ENCODE measurements at regions not wholly inside any gene's neighbourhood (a gene's known extent, or its start where the extent isn't known, plus 50 kb on each side); places are given as distances from the start of the nearest gene placed in this dataset.

GRCh38 chr22:34356481-34356880 is 436.2 kb upstream of the LARGE1 start:
- no peak overlapping the region for H3K4me3 ChIP-seq
- H3K27ac ChIP-seq: no peak overlapping the region
- DNase-seq (ENCODE audit: low read depth, low spot score): no peak
- no peak for TF ChIP-seq FOXP2 (optimal IDR thresholded peaks at IDR 0.05; ENCODE audit: control extremely low read depth, extremely low read length, insufficient read depth)
- TF ChIP-seq POLR2AphosphoS5 (IDR thresholded peaks at IDR 0.05; ENCODE audit: borderline replicate concordance, low read depth, low read length): no peak
- TF ChIP-seq EZH2 (IDR thresholded peaks at IDR 0.05): no peak
- no peak overlapping the region for H3K9ac ChIP-seq (ENCODE audit: insufficient read length)
- no peaks in the 10 kb centered on the region for H3K9me3 ChIP-seq (ENCODE audit: low read depth, low read length)
- H3K36me3 ChIP-seq (ENCODE audit: insufficient read depth, low read length): no peaks in the 10 kb centered on the region

GRCh38 chr22:34370711-34371110 is 450.4 kb upstream of the LARGE1 start:
- H3K36me3 ChIP-seq (ENCODE audit: insufficient read depth, low read length): no peaks in the 10 kb centered on the region
- no peak for DNase-seq (ENCODE audit: low read depth, low spot score)
- H3K9ac ChIP-seq (ENCODE audit: insufficient read length): no peak overlapping the region
- TF ChIP-seq FOXP2 (optimal IDR thresholded peaks at IDR 0.05; ENCODE audit: control extremely low read depth, extremely low read length, insufficient read depth) (no peak), EZH2 (IDR thresholded peaks at IDR 0.05) (no peak), POLR2AphosphoS5 (IDR thresholded peaks at IDR 0.05; ENCODE audit: borderline replicate concordance, low read depth, low read length) (no peak)
- H3K27ac ChIP-seq: no peak overlapping the region
- no peaks in the 10 kb centered on the region for H3K9me3 ChIP-seq (ENCODE audit: low read depth, low read length)
- H3K4me3 ChIP-seq: no peak overlapping the region

DNA sequence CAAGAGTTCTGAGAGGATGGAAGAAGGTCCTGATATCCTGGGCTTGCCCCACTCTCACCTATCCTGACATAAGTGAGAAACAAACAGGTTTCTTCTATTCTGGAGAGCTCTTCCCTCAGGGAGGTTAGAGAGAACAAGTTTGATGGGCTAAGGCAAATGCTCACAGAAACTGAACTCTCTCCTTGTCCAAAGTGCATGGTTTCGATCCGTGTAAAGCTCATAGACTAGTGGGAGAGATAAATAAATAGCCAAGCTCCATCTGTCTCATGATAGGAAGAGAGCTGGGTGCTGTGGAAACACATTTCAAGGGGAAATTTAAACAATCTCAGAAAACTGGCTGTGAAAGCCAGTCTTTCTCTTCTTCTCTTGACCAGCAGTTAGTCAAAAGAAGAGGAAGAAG is 459.5 kb upstream of the LARGE1 start:
- no peak overlapping the region for H3K27ac ChIP-seq
- H3K9ac ChIP-seq (ENCODE audit: insufficient read length): no peak overlapping the region
- no peaks in the 10 kb centered on the region for H3K9me3 ChIP-seq (ENCODE audit: low read depth, low read length)
- H3K4me3 ChIP-seq: no peak overlapping the region
- no peak for DNase-seq (ENCODE audit: low read depth, low spot score)
- TF ChIP-seq EZH2 (IDR thresholded peaks at IDR 0.05) (no peak), POLR2AphosphoS5 (IDR thresholded peaks at IDR 0.05; ENCODE audit: borderline replicate concordance, low read depth, low read length) (no peak), FOXP2 (optimal IDR thresholded peaks at IDR 0.05; ENCODE audit: control extremely low read depth, extremely low read length, insufficient read depth) (no peak)
- H3K36me3 ChIP-seq (ENCODE audit: insufficient read depth, low read length): no peaks in the 10 kb centered on the region

GRCh38 chr22:34380532-34380931 is 460.3 kb upstream of the LARGE1 start:
- Histone ChIP-seq H3K4me3 (no peak overlapping the region), H3K36me3 (ENCODE audit: insufficient read depth, low read length) (no peaks in the 10 kb centered on the region), H3K27ac (no peak overlapping the region), H3K9me3 (ENCODE audit: low read depth, low read length) (no peaks in the 10 kb centered on the region), H3K9ac (ENCODE audit: insufficient read length) (no peak overlapping the region)
- TF ChIP-seq EZH2 (IDR thresholded peaks at IDR 0.05) (no peak), FOXP2 (optimal IDR thresholded peaks at IDR 0.05; ENCODE audit: control extremely low read depth, extremely low read length, insufficient read depth) (no peak), POLR2AphosphoS5 (IDR thresholded peaks at IDR 0.05; ENCODE audit: borderline replicate concordance, low read depth, low read length) (no peak)
- DNase-seq (ENCODE audit: low read depth, low spot score): no peak

DNA sequence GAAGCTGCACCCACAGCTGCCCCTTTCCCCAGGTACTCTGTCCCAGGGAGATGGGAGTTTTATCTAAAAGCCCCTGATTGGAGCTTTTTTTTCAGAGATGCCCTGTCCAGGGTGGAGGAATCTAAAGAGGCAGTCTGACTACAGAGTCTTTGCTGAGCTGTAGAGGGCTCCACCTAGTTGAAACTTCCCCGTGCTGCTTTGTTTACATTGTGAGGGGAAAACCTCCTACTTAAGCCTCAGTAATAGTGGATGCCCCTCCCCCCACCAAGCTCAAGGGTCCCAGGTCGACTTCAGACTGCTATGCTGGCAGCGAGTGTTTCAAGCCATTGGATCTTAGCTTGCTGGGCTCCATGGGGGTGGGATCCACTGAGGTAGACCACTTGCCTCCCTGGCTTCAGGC is 470.1 kb upstream of the LARGE1 start:
- no peak overlapping the region for H3K9ac ChIP-seq (ENCODE audit: insufficient read length)

GRCh38 chr22:34395370-34395769 is 475.1 kb upstream of the LARGE1 start:
- H3K27ac ChIP-seq: no peak overlapping the region

More for the DNA sequence above, 470.1 kb upstream of the LARGE1 start:
- Histone ChIP-seq H3K4me3 (no peak overlapping the region), H3K36me3 (ENCODE audit: insufficient read depth, low read length) (no peaks in the 10 kb centered on the region), H3K27ac (no peak overlapping the region), H3K9me3 (ENCODE audit: low read depth, low read length) (no peaks in the 10 kb centered on the region)
- TF ChIP-seq EZH2 (IDR thresholded peaks at IDR 0.05) (no peak), POLR2AphosphoS5 (IDR thresholded peaks at IDR 0.05; ENCODE audit: borderline replicate concordance, low read depth, low read length) (no peak), FOXP2 (optimal IDR thresholded peaks at IDR 0.05; ENCODE audit: control extremely low read depth, extremely low read length, insufficient read depth) (no peak)
- no peak for DNase-seq (ENCODE audit: low read depth, low spot score)

DNA sequence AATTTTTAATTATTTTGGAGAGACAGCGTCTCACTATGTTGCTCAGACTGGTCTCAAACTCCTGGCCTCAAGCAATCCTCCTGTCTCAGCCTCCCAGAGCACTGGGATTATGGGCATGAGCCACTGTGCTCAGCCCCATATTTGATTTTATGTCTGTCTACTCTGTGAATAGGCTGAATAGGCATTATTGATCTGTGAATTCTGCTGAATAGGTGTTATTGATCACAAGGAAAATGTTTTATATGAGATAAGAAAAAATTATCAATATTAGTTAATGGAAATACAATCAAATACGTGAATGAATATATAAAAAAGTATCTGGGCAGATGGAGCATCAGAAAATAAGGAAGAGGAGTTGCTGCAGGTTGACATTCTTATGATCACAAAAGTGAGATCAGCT is 483.4 kb upstream of the LARGE1 start:
- Histone ChIP-seq H3K4me3 (no peak overlapping the region), H3K9me3 (ENCODE audit: low read depth, low read length) (no peaks in the 10 kb centered on the region), H3K36me3 (ENCODE audit: insufficient read depth, low read length) (no peaks in the 10 kb centered on the region), H3K27ac (no peak overlapping the region), H3K9ac (ENCODE audit: insufficient read length) (no peak overlapping the region)
- DNase-seq (ENCODE audit: low read depth, low spot score): no peak
- TF ChIP-seq POLR2AphosphoS5 (IDR thresholded peaks at IDR 0.05; ENCODE audit: borderline replicate concordance, low read depth, low read length) (no peak), FOXP2 (optimal IDR thresholded peaks at IDR 0.05; ENCODE audit: control extremely low read depth, extremely low read length, insufficient read depth) (no peak), EZH2 (IDR thresholded peaks at IDR 0.05) (no peak)

More at GRCh38 chr22:34395370-34395769, 475.1 kb upstream of the LARGE1 start:
- no peaks in the 10 kb centered on the region for H3K9me3 ChIP-seq (ENCODE audit: low read depth, low read length)
- H3K36me3 ChIP-seq (ENCODE audit: insufficient read depth, low read length): no peaks in the 10 kb centered on the region
- TF ChIP-seq FOXP2 (optimal IDR thresholded peaks at IDR 0.05; ENCODE audit: control extremely low read depth, extremely low read length, insufficient read depth) (no peak), EZH2 (IDR thresholded peaks at IDR 0.05) (no peak), POLR2AphosphoS5 (IDR thresholded peaks at IDR 0.05; ENCODE audit: borderline replicate concordance, low read depth, low read length) (no peak)
- DNase-seq (ENCODE audit: low read depth, low spot score): no peak
- no peak overlapping the region for H3K9ac ChIP-seq (ENCODE audit: insufficient read length)
- H3K4me3 ChIP-seq: no peak overlapping the region

GRCh38 chr22:34410111-34410510 is 489.8 kb upstream of the LARGE1 start:
- H3K36me3 ChIP-seq (ENCODE audit: insufficient read depth, low read length): no peaks in the 10 kb centered on the region
- no peak overlapping the region for H3K27ac ChIP-seq
- H3K9ac ChIP-seq (ENCODE audit: insufficient read length): no peak overlapping the region
- DNase-seq (ENCODE audit: low read depth, low spot score): no peak
- no peaks in the 10 kb centered on the region for H3K9me3 ChIP-seq (ENCODE audit: low read depth, low read length)
- TF ChIP-seq EZH2 (IDR thresholded peaks at IDR 0.05) (no peak), POLR2AphosphoS5 (IDR thresholded peaks at IDR 0.05; ENCODE audit: borderline replicate concordance, low read depth, low read length) (no peak), FOXP2 (optimal IDR thresholded peaks at IDR 0.05; ENCODE audit: control extremely low read depth, extremely low read length, insufficient read depth) (no peak)
- no peak overlapping the region for H3K4me3 ChIP-seq

Data from SK-N-MC (cell line).